GM10847 (cell line): ENCODE measurements at regions not wholly inside any gene's neighbourhood (a gene's known extent, or its start where the extent isn't known, plus 50 kb on each side); places are given as distances from the start of the nearest gene placed in this dataset.

Source experiments
- POLR2A ChIP-seq: IDR thresholded peaks from 2 replicates; pipeline ENCODE4 v1.6.1; 2011; ENCODE audit not compliant: insufficient read length; ENCODE audit errors: extremely low read depth

DNA sequence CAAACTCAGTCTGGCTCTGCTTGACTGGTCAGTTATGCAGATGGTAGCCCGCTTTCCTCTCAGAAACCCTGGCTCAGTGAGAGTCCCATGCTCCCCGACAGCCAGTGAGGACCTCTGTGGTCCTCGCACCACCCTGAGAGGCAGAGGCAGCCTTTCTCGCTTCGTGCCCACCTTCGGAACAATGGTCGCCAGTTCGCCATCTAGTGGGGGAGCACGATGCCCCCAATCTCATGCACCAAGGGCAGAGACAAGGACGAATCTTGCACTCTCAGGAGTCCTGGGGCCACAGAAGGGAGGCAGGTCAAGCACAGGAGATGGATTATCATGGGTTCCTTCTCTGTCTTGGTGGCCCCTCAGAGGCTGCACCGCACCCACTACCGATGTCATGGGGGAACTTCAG is 75.2 kb downstream of the RHCG start:
- TF ChIP-seq POLR2A = no peak

DNA sequence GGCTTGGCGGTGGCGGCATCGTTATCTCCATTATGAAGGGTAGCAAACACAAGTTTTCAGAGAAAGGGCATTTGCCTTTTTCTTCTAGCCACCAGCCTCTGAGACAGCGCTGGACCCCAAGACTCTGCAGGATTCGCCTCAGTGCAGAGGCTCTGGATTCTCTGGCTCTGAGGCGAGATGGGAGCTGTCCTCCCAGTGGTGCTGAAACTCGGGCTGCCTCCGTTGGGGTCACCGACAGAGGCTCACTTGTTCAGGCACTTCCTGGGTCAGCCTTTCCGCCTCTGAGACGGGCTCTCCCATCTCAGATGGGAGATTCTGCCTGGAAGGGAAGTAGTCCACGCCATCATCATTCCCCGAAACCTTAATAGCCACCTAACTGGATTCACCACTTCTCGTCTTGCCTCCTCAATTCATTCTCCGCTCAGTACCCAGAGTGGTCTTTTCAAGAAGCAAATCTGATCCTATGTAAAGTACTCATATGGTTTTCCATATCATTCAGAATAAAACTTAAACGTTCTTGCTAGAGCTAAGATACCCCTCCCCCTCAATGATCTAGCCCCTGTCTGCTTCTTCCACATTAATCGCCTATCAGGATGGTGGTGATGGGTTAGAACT is 76.9 kb downstream of the RHCG start:
- no peak for TF ChIP-seq POLR2A

DNA sequence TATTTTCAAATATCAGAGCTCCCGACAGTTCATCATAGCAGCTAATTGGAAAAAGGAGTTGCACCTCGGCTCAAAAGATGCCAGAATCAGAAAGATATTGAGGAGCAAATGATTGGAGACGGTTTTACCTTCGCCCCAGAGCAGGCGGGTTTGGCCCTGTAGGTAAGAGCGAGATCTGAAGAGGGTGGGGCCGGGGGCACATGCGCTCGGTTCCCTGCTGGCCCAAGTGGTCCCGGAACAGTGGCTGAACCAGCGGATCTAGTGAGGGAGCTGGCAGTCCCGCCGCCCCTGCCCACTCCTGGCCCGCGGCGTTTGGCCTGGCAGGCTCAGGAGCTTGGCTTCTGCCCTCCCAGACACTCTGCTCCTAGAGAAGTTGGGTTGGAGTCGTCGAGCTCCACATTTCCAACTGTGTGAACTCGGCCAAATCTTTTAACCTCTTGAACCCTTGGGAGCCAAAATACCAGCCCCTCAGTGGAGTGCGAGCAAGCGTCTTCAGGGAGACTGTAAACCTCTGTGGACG is 79.1 kb downstream of the RHCG start:
- TF ChIP-seq POLR2A = no peak

DNA sequence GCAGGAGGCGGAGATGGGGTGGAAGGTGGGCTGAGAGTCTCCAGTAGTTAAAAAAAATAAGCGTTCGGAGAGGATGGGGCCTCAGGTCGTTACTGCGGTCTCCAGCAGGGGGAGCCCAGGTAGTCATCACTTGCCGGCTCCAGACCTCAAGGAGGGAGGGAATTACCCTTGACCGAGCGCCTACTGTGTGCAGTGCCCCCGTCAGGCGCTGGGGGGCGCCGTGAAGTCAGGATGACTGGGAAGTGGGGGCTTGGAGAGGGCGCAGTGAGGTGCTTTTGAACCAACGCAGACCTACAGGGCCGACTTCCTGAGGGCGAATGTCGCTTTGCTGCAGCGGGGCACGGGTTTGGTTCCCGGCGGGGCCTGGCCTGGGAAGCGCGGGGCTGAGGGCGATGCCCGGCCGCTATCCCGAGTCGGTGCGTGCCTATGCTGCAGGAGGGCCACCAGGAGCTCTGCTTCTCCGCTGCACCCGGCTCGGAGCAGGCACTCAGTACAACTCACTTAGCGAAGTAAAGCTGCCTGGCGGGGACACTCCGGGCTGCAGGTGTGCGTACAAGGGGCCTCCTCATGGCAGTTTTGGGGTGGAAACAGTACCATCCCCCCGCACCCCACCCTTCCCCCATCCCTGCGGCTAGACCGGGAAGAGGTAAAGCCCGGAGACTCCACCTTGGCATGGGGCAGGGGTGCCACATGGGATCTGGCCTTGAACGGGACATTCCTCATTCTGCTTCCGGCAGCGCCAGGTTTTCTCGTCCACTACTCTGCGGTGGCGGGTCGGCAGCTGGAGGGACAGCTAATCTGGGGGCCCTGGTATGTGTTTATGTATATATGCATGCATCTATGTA is 79.8 kb downstream of the RHCG start:
- no peak for TF ChIP-seq POLR2A

DNA sequence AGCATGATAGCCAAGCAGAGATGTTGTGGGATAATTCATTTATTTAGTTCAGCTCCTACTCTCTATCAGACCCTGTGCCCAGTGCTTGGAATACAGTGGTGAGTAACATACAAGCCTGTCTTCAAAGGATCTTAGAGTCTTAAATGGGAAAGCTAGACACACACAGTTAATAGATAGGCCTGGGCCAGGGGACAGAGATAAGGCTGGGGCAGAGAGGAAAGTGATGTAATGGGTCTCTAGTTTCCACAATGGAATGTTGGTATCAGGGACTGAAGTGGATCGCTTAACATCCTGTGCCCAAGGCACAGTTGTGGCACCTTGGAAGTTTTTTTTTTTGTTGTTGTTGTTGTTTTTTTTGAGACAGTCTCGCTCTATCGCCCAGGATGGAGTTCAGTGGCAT is 79.9 kb upstream of the POLG start:
- no peak for TF ChIP-seq POLR2A

DNA sequence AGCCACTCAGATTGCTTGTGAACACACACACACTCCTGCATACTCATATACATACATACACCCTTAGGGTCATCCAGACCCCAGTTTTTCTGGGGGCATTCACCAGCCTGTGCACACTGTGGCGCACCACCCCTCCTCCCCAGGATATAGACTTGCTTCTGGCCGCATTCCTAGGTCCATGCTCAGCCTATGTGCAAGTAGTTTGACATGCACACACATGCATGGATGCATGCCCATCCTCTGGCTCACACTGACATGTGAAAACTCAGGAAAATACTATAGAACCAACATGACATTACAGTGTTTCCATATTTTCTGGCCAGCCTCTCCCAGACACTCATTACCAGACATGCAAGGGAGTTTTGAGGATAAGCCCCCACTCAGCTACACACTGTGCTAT is 79.3 kb upstream of the POLG start:
- TF ChIP-seq POLR2A = no peak

DNA sequence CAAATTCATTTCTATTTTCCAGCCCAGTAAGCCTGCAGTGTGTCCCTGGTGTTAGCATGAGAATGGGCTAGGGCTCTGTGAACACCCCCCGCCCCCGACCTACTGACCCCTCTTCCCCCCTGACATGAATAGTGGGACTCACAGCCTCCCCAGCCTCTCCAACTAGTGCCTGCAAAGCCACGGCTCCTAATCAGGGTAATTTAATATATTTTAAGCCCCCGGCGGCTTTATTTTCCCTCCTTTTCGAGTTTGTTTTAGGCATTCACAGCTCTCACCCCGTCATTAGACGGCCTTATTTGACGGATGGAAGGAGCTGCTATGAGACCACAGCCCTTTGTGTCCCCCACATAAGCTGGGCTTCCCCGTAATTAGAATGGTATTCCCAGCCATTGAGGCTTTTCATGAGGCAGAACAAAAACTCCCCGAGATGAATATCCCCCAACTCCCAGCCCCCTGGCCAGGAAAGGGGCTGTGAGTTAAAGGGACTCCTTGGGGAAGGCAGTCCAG is 78.3 kb upstream of the POLG start:
- no peak for TF ChIP-seq POLR2A

DNA sequence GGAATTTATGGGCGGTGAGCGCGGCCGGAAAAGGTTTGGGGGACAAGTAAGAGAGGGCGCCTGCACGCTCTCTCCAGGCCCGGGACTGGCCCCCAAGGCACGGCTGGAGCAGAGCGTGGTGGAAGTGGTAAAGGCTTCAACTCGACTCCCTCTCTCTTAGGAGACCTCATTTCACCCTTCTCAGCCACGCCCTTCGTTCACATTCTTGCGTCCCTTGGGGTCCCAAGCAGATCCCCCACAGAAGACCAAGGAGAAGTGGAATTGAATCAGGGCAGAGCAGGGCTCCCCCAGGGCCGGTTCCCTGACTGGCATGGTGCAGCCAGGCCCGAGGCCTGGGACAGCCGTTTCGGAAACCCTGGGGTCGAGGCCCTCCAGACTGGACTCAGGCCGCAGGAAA is 75.4 kb upstream of the POLG start:
- no peak for TF ChIP-seq POLR2A

DNA sequence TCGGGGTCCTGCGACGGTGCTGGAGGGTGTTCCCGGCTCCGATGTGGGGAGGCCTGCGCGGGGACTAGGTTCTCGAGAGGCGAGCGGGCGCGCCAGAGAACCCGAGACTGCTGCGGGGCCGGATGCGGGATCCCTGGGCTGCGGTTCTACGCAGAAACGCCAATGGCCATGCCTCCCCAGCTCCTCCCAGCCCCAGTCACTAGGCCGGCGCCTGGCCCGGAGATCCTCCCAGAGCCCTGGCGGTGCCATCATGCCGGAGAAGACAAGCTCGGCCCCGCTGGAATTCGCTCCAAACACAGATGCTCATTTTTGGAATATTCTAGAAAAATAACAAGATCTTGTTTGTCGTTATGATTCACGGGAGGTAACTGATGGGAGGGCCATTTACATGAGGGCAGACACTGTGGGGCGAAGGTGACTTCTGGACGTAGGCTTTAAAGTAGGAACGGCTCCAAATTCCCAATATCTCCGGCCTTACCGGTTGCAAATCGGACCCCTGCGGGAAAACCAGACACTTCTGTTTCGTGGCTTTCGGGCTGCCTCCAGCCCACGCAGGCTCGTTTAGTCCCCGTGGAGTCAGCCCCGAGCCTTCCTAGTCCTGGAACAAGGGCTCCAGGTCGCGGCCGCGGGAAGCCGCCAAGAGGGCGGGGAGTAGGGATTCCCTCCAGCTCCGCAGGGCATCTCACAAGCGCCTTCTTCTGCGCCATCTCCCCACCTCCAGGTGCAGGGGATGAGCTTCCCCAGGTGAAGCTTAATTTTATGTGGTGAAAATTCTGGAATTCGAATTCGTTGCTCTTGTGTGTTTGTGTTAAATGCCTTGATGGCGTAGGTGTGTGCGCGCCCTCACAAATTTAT is 74.8 kb upstream of the POLG start:
- TF ChIP-seq POLR2A = no peak

DNA sequence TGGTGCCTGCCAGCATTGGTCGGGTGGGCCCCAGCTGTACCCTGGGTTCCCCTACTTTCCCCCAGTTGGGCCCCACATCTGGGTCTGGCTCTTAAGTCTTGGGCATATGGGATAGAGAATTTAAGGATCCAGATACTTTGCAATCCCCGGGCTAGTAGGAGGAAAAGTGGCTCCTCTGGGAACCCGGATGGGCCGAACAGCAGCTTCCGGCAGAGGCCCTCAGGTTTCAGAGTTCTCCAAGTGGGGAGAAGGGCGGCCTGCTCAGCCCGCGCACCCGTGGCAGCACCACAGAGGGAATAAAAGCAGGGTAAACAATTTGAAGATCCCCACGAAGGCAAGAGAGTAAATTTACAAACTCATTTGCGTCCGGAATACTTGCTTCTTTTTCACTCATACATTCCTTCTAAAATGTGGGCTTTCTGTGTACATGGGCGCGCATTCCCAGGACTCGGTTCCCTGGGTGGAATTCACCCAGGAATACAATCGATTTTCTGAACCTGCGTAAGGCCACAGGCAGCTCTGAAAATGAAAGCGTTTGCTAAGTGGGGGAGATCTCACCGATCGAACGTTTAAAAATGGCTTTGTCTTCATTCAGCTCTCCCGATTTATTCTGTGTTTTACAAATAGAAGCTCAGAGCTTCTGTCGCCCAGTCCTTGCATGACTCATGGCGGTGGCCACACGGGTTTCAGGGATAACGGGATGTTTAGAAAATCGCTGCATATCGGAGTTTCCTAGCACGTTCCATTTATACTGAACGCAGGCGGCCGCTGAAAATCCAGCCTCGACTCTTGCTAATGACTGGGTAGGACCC is 74.0 kb upstream of the POLG start:
- TF ChIP-seq POLR2A = no peak

DNA sequence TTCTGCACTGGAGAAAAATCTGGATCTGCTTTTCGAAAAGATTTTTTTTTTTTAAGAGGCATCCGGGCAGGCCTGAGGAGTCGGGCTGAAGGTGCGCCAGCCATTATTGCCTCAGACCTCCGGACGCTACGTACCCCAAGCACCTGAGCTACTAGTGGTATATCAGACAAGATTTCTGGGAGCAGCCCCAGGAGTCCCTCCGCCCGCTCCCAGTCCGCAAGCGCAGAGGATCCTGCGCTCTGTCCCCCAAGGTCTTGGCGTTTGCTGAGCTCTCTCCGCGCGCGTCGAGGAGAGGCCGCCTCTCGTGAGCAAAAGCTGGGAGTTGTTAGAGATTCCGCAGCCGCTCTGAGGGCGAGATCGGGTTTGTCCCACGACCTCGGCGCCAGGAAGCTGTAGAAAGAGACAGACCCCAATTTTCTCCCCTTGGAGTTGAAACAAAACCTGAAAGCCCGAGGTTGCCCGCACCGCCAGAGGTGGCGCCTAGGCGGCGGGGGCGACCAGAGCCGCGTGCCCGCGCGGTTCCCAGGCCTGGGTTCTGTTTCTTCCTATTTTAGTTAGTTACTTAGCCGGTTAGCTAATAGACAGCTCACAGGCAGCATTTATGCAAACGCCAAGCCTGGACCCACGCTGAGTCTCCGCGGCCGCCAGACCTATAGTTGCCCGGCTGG is 72.5 kb upstream of the POLG start:
- TF ChIP-seq POLR2A = no peak

DNA sequence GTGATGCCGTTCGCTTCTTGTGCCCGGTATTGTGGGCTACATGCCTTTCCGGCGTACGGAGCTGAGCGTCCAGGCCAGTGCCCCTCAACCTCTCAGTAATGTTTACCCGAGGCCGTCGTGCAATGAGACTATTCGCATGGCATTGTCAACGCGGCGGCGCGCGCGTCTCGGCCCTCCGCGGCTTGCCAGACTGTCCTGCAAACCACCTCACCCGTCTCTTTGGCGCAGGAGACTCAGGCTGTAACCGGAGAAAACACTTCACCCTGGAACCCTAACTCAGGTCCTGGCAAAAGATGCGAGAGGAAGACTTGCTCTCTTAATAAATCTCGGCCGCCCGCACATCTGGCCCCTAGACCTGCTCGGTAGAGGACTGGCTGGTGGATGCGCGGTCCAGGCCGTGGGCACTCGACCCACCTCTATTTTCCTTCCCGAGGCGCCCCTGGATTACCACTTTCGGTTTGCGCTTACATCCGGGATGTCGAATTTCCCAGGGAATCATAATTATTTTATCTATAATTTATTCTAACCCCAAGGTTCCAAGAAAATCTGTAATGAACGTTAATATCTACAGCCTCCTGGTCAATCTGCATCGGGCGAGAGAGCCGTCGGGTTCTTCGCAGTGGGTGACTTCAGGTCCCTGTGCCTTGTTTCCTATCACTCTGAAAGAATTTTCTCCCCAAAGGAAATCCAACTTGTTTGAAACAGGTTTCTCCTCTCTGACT is 71.8 kb upstream of the POLG start:
- no peak for TF ChIP-seq POLR2A

DNA sequence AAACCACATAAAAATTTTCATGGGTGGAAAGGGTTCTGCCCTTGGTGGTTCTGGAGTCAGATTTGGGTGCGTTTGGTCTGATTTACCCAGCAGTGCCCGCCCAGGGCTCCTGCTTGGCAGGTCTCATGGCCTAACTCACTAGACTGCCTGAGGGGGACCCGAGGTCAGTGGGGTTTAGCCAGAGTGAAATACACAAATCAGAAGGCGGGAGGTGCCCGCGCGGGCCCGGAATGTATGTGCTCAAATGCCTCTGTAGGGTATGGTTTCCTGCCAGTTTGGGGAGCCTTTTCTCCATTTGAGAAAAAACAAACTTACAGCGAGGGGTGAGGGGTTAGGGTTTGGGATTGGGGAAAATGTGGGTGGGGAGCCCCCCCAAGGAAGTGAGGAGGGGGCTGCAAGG is 70.9 kb upstream of the POLG start:
- TF ChIP-seq POLR2A = no peak
